Muscle of arm (tissue), 1 donor: ENCODE measurements at regions not wholly inside any gene's neighbourhood (a gene's known extent, or its start where the extent isn't known, plus 50 kb on each side); places are given as distances from the start of the nearest gene placed in this dataset.

Source experiments
- DNase-seq: peaks from one replicate; pipeline ENCODE4 v3.0.0-alpha.2; 2013

- DNase-seq = no peak
Measured at GRCh38 chr1:30332116-30333094, 391.0 kb downstream of the MATN1 start.

- DNase-seq = no peak
Measured at GRCh38 chr1:30331415-30332065, 391.8 kb downstream of the MATN1 start.

- DNase-seq = no peak
Measured at GRCh38 chr1:30330644-30331043, 392.7 kb downstream of the MATN1 start.

- DNase-seq = no peak
Measured at GRCh38 chr1:30329802-30330557, 393.4 kb downstream of the MATN1 start.

GRCh38 chr1:30329263-30329753, 394.1 kb downstream of the MATN1 start:
- no peak for DNase-seq

GRCh38 chr1:30328401-30329262, 394.8 kb downstream of the MATN1 start:
- DNase-seq = no peak

- no peak for DNase-seq
Measured at GRCh38 chr1:30328100-30328370, 395.4 kb downstream of the MATN1 start.

- DNase-seq = no peak
Measured at GRCh38 chr1:30327370-30328099, 395.9 kb downstream of the MATN1 start.

- DNase-seq = no peak
Measured at GRCh38 chr1:30325999-30326398, 397.4 kb downstream of the MATN1 start.

GRCh38 chr1:30325085-30325935, 398.1 kb downstream of the MATN1 start:
- no peak for DNase-seq

GRCh38 chr1:30324251-30325084, 398.9 kb downstream of the MATN1 start:
- DNase-seq = no peak

- no peak for DNase-seq
Measured at GRCh38 chr1:30323841-30324240, 399.5 kb downstream of the MATN1 start.

- no peak for DNase-seq
Measured at GRCh38 chr1:30323352-30323751, 400.0 kb downstream of the MATN1 start.

GRCh38 chr1:30322859-30323257, 400.5 kb downstream of the MATN1 start:
- no peak for DNase-seq

GRCh38 chr1:30321996-30322858, 401.2 kb downstream of the MATN1 start:
- DNase-seq = no peak

GRCh38 chr1:30321246-30321910, 402.0 kb downstream of the MATN1 start:
- no peak for DNase-seq

GRCh38 chr1:30320581-30320890, 402.8 kb downstream of the MATN1 start:
- no peak for DNase-seq
